ENCODE measurements at regions not wholly inside any gene's neighbourhood (a gene's known extent, or its start where the extent isn't known, plus 50 kb on each side); places are given as distances from the start of the nearest gene placed in this dataset.

DNA sequence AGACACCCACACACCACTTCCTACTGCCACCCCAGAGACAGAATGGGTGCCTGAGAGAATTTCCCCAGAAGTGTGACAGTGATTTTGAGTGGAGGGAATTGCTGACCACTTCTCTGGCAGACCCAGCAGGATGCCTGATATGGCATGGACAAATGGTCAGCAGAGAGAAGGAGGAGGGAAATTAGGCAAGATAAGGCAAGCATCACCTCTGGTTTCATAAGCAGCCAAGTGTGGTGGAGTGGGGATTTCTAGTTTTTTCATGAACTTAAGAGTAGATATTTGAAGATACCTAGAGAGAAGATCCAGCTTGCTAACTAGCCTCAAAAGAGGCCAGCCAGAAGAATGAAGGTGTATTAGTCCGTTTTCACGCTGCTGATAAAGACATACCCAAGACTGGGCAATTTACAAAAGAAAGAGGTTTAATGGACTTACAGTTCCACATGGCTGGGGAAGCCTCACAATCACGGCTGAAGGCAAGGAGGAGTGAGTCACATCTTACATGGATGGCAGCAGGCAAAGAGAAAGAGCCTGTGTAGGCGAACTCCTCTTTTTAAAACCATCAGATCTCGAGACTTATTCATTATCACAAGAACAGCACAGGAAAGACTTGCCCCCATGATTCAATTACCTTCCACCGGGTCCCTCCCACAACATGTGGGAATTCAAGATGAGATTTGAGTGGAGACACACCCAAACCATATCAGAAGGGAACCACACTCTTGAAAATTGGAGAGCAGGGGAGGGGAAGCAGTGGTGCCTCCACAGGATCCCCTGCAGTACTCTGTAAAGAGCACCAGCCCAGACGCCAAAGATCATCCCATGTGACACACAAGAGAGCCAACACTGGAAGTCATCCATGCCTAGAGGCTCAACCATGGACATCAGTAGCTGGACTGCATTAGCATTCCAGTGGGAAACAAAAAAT, 64.2 kb downstream of the RBM43 start:
- DNase-seq (ENCODE audit: low spot score): no peak

DNA sequence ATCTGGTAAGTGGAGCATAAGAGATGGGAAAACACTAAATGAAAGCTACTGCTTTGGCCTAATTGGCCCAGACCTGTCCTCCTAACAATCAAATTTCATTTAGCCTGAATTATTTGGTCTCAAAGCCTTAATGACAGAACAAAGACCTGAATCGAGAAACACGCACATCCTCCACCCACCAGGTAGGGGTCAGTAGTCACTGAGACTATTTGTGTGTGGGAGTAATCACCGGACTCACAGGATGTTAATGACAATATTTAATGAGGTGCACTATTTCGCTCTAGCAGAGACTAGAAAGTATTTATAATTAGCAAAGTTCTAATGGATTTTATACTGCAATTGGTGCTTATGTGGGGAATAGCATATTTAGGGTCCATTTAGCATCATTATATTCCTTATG, 68.1 kb downstream of the RBM43 start:
- no peak for DNase-seq (ENCODE audit: low spot score)

GRCh38 chr2:151192681-151193080, 69.0 kb downstream of the RBM43 start:
- no peak for DNase-seq (ENCODE audit: low spot score)

GRCh38 chr2:151191001-151191400, 70.7 kb downstream of the RBM43 start:
- DNase-seq (ENCODE audit: low spot score): no peak

- no peak for DNase-seq (ENCODE audit: low spot score)
These were observed 72.5 kb downstream of the RBM43 start for GRCh38 chr2:151189125-151189524.

GRCh38 chr2:151186011-151186410, 75.7 kb downstream of the RBM43 start:
- no peak for DNase-seq (ENCODE audit: low spot score)

DNA sequence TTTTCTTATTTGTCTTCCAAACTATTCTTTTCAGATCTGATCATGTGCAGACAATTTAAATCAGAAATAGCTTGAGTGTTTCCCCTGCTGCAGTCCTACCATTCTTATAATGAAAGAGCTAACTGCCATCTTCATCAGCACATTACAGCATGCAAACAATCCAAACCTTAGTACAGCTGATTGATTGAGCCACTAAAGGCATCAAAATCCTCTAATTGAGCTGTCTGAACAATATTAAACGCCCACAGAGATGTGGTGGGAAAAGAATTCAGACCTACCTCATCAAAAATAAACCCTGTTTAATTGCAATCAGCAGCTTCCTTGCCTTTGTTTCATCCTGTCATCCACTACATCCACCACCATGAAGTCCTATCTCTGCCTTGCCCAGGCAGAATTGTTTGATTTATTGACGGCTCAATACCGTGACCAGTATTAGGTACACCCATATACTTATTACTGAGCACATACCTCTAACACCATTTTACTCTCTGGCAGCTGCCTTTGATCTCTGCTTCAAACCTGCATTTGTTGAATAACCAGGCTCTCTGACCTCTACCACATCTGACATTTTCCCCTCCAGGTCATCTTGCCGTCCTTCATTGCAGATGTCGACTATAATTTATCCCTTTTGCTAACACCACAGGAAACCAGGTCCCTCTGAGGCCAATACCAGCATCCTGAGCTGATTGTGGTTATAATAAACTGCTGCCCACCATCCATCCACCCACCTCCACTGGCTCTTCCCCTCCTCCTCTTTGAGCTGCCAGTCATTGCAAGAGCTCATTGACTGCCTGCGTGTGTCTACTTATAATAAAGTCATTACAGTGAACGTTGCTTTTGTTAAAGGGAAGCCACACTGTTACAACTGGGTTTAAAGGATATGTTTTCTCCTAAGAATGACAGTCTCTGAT, 78.5 kb downstream of the RBM43 start:
- no peak for DNase-seq (ENCODE audit: low spot score)

DNA sequence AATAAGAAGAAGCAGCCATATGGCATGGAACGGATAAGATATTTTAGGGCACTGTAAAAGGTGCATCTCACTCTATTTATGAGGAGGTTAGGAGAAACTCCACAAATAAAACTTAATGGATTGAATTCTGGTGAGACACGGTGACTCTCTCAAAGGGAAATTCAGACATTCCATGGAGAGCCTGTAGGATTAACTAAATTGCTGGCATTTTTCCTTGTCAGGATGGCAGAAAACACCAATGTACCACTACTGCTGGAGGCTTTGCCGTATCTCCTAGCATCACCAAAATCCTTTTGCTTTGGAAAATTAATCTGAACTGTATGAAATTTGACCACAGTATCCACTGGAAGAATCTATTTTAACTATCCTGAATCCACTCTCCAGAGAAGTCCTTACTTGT, 79.3 kb downstream of the RBM43 start:
- DNase-seq (ENCODE audit: low spot score): no peak

DNA sequence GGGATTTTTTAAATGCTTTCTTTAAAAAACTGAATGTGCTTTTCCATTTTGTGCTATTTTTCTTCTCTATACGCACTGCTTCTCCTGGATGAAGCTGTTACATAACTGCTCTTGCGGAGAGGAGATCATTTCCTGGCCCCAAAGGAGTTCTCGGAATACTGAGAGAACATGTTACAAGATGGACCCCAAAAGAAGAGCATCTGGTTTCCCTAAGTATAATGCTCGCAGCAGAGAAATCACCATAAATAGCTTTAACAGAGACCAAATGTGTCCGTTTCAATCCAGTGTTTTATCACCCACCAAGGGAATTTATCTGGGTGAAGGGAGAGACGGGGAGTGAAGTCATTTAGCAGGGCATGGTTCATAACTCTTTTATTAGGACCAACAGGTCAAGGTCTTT, 80.1 kb downstream of the RBM43 start:
- DNase-seq (ENCODE audit: low spot score): no peak

- DNase-seq (ENCODE audit: low spot score): no peak
These were observed 81.5 kb downstream of the RBM43 start for GRCh38 chr2:151180123-151180522.

DNA sequence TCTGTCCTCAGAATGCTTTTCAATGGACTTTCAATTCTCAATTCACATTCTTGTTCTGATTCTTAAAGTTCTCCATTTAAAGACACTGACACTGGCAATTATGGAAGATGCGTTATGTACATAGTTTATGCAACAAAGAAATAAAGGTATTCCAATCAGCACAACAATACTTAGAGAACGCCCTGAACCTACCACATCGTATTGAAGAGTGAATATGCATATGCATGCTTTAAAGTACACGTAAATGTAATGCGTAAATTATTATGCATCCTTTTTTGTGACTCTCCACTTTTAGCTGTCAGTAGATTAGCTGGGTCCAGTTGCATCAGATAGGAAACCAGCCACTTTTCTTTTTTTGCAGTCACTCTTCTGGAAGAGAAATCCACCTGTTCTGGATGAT, 83.5 kb downstream of the RBM43 start:
- no peak for DNase-seq (ENCODE audit: low spot score)

DNA sequence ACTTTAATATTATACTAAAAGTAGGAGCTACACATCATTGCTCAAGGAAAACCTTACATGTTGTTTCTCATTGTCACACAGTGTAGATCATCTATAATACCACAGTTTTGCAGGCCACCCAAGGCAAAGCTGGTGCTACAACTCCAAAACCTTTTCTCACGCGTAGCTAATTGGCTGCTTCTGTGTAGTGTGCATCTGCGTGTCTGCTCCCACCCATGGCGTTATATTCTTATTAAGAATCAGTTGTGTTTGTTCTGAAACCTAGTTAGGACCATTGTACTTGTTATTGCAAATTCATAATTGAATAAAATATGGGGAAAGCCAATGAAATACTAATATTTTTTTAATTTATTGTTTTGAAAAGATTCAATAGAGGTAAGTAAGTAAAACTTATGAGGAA, 83.9 kb downstream of the RBM43 start:
- DNase-seq (ENCODE audit: low spot score): no peak

- no peak for DNase-seq (ENCODE audit: low spot score)
These were observed 85.0 kb downstream of the RBM43 start for GRCh38 chr2:151176661-151177060.

GRCh38 chr2:151175864-151176263, 85.8 kb downstream of the RBM43 start:
- no peak for DNase-seq (ENCODE audit: low spot score)

GRCh38 chr2:151174127-151174526, 87.5 kb downstream of the RBM43 start:
- no peak for DNase-seq (ENCODE audit: low spot score)

DNA sequence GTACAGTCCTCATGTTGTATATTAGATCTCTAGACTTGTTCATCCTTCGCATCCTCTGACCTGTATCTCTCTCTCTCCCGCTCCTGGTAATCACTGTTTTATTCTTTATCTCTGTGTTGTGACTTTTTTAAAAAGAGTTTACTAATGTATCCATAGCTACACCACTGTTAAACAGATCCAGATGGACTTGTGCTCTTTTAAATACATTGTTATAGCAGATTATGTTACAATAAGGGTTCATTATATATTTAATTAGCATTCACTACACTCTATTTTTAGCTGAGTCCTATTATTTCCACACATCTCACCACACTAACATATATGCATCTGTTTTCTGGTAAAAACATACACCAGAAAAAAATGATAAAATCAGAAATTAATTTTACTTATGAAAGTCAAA, 90.5 kb downstream of the RBM43 start:
- DNase-seq (ENCODE audit: low spot score): no peak

DNA sequence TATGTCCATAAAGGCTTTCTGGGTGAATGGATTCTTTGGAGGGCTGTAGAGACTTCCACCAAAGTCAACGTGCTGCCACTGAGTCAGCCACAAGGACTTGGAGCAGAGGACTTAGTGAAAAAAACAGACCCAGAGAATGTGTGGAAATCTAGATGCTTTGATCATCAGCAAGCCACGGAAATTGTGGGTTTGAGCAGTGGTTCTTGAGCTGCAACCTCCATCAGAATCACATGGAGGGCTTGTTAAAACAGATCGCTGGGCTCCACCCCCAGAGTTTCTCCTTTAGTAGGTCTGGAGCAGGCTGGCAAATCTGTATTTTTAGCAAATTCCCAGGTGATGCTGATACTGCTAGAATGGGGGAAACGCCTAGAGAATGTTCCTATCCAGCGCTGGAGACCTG, 95.3 kb downstream of the RBM43 start:
- DNase-seq (ENCODE audit: low spot score): no peak

DNA sequence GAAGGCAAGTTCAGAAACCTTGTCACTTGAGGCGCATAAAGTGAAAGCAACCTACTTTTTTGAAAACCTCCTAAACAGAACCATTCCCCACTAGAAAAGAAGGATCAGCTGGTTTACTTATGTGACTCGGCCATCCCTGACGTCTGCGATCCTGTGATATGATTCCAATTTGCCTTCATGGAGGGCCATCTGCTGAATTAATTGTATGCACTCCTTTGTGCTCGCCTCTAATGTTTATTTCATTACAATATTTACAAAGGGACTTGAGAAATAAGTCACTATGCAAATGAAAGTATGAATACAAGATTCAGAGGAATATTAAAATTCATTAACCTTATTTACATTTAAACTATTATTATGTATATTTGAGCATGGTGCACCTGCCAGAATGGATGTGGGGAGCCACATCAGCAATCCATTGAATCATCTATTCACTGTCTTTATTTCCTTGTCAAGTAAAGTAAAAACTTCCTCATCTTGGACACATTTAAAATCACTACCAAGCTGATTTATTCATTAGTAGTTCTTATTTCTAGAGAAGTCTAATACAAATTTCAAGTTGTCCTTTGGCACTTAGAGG, 96.5 kb downstream of the RBM43 start:
- no peak for DNase-seq (ENCODE audit: low spot score)

DNA sequence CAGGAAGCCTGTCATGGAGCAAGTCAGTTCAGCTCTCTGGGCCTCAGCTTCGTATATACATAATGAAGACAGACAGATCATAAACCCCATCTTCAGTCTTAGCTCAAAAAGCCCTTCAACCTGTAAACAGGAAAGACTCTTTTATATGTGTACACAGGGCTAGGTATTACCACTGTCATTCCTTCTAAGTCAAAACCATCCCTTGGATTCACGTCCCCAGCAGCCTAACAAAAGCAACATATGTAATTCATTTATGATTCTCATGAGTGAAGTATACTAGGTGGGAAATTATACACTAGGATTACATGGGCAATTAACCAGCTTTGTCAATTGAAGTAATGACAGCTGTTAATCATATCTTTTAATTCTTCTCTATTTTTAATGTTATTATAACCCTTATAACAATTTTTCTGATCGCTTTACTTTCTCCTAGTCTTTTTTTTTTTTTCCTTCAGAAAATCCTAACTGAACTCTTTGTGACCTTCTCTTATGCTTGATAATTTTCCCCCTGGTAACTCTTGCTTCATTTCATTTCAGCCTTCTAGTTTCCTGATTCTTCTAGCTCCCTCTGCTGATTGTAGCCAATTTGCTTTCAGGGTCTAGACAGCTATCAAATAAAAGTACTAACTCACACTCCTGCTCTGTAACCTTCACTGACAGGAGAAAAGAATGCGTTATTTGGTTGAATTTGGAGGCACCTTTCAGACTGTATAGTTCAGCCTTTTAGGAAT, 99.7 kb downstream of the RBM43 start:
- no peak for DNase-seq (ENCODE audit: low spot score)

GRCh38 chr2:151159109-151159662, 102.5 kb downstream of the RBM43 start:
- DNase-seq (ENCODE audit: low spot score): no peak

- DNase-seq (ENCODE audit: low spot score): no peak
These were observed 104.5 kb downstream of the RBM43 start for GRCh38 chr2:151157000-151157735.

All from activated CD4-positive, alpha-beta T cell treated with anti-CD3 and anti-CD28 coated beads, Interleukin-2, Interleukin-4, amounts not matched to agents 100 ng/mL and 50 ng/mL, durations not matched to agents 16 hours and 8 hours (primary cell).